GM21367 (cell line): ENCODE measurements at regions not wholly inside any gene's neighbourhood (a gene's known extent, or its start where the extent isn't known, plus 50 kb on each side); places are given as distances from the start of the nearest gene placed in this dataset.

Source experiments
- ATAC-seq: cut with Tn5 transposase; IDR thresholded peaks from one replicate; pipeline ENCODE4 v1.9.1; 2021; ENCODE audit not compliant: unreplicated experiment

DNA sequence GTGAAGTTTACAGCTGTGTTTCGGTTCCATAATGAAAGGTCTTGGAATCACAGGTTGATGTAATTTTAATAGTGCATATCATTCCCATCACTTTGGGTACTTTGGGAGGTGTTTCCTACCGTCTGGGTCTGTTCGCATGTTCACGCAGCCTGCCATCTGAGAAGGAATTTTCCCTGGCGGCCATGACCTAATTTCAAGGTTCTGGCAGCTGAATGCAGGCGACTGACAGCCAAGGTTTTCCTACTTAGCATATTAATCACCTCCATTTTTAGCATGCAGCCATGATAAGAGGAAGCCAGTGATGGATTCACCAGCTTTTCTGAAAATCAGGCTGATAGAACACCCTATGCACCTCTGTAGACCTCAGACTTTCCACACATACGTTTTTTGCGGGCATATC, 319.1 kb upstream of the TMEM229A start:
- no peak for ATAC-seq

DNA sequence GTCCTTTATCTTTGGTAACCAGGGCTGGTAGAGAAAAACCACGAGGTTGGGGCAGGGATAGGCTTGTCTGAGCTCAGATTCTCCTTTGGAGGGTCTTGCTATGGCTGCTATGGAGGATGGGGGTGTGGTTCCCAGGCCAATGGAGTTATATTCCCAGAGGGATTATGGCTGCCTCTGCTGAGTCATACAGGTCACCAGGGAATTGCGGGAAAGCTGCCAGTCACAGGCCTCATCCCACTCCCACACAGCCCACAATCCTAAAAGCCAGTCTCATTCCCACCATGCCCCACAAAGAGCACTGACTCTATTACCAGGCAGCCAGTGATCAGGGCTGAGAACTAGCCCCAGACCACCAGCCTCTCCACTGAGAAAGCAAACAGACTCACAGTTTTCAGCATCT, 316.6 kb upstream of the TMEM229A start:
- no peak for ATAC-seq

DNA sequence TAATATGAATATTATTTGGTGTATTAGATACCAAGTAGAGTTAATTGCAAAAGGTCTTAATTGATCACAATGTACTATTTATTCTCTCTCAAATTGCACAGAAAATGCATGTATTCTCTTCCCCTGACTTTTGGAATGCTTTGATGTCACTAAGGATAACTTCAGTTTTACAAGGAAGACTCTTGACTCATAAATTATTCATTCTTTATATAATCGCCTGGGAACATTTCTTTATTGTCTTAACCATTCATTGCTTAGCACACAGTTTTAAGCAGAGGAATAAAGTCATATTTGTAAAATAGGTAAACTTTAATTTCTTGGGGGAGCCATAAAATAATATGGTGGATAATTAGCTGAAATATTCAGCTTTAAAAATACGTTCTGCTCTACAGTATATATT, 306.0 kb upstream of the TMEM229A start:
- no peak for ATAC-seq

DNA sequence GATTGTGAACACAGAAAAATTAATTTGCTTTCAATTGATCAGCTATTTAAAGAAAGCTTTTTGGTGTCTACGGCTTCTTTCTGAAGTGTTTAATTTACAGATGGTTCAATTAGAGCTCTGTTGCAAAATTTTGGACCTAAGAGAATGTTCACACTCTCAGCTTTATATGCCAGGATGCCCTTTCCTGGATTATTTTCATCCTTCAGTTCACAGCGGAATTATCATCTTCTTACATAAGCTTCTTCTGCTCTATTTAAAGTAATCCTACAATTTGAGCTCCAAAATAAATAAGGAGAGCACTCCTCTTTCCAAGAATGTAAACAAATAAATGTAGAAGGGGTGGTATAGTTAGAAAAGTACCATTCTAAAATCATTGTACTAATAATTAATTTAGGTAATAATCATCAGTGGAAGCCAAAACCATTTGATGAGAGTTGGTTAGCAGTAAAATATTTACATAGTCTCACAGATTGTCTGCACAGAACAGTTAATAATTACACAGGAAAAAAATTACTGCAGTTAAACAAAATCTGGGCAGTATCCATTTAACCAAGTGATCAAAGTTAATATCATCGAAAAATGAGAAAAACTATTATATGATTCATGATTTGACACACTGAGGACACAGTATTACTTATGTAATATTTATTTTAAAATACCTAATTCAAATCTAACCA, 298.0 kb upstream of the TMEM229A start:
- ATAC-seq: no peak

DNA sequence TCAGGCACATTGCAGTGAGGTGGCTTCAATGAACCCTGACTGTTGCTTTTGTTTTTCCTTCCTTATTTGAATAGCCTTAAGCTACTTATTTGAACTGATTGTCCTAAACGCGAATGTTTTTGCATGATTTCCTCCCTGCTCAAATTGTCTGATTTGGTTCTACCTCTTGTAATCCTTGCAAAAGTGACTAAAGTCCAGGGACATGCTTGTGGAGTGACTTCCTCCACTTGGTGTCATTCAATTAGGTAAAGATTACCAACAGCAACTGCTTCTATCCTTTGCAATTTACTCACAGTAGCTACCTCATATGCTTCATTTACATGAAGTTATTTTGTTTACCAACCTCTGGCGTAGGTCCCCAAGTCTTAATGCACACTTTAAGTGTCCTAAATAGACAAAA, 295.9 kb upstream of the TMEM229A start:
- ATAC-seq: no peak

DNA sequence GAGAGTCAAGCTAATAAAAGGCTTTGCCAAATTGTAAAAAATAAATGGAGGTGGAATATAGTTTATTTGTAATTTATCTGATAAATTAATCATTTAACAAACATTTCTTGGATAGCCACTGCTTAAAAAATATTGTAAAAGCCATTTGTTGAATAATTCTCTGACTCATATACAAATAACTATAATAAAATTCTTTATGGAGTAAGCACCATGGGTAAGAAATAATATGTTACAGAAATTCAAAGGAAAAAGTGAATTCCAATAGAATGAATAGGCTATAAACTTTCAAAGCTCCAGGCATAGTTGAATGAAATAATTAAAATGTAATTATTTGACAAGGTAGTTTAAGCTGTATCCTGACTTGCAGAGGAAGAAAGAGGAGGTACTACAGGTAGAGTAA, 291.4 kb upstream of the TMEM229A start:
- ATAC-seq: no peak

DNA sequence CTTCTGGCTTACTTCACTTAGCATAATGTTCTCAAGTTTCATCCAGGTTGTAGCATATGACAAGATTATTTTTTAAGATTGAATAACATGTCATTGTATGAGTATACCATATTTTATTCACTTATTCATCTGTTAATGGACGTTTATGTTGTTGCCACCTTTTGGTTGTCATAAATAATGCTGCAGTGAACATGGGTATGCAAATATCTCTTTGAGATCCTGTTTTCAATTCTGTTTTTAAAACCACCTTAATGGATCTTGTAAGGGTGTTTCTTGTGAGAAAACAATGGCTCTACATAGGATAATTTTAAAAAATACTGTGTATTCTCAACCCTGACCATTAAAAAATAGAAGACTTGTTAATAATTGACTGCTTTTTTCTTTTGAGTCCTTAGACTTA, 290.7 kb upstream of the TMEM229A start:
- no peak for ATAC-seq

DNA sequence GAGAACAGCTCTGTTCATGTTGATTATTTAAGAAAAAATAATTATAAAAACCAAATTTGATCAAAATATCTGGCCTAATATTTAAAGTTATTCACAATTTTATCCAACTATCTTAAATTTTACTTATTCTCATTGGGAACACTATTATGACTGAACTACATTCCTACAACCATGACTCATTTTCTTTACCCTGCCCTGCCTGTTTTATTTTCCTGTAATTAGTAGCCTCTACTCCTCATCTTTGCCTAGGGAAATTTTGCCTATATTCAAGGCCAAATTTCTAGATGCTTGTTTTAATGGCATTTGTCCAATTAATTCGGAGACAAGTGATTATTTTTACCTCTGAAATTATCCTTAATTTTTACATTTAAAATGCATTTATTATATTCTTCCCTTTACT, 289.7 kb upstream of the TMEM229A start:
- ATAC-seq: no peak

DNA sequence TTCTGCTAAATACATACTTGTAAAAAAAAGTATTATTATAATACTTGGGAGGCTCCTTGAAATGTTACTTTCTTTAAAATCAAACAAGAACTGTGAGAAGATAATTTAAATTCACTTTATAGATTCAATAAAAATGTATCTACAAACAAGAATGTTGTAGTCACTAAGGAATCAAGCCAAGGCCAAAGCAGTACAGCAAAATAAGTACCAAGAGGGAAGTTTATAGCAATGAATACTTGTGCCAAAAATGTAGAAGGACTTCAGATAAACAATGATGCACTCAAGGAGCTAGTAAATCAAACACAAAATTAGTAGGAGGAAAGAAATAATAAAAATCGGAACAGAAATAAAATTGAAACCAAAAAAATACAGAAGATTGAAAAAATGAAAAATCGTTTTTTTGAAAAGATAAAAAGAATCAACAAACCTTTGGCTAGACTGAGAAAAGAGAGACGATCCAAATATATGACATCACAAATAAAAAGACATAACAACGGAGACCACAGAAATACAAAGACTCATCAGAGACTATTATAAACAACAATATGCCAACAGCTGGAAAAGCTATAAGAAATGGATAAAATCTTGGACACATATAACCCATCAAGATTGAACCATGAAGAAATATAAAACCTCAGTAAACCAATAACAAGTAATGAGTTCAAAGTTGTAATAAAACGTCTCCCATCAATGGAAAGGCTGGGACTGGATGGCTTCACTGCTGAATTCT, 286.0 kb upstream of the TMEM229A start:
- no peak for ATAC-seq

DNA sequence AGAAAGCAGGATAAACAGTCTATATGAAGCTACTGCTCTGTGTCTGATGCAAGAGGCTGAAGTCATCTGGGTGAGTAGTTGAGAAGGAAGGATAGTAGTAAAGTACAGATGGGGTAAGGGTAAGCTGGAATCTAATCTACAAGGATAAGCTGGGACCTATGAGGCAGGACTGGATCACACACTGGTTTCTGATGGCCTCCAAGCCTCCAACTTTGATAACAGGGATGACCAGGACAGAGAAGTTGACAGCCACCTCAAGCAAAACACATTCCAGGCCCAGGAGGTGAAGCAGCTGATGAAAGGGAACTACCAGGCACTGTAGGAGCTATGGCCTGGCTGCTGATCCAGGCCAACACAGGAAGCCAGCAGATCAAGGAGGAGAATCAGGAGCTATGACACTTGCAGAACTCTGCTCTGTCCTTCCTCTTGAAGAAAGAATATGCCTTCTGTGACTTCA, 278.1 kb upstream of the TMEM229A start:
- ATAC-seq: no peak

DNA sequence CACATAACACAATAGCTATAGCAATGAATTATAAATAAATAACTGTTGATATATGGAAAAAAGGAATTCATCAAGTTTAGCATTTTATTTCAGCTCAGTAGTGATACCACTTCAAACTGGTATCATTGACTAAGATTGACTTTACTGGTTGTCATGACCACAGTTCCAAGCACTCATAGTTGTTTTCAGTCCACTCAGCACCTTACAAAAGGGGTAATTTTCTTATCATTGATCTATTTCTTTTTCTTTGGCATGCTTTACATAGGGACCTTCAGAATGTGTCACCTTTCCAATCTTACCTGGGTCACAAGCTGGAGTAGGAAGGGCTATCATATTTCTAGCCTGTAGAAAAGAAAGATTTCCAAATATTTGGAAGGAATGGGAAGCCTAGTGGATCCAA, 275.5 kb upstream of the TMEM229A start:
- ATAC-seq: no peak

DNA sequence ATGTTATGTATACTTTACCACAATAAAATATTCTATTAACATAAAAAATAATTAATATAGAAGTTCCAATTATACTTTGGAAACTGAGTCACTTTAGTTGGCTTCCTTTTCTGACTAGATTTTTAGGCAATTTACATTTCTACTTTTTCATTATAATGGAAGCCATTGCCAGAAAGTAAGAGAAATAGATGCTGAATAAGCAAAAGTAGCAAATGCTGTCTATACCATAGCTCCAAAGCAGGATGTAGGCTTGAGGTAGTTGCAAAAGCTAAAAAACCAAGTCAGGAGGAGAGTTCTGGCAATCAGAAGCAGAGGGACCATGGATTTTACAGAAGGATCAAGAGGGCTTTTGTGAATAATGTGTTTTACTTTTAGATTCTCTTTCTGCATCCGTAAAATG, 262.4 kb upstream of the TMEM229A start:
- ATAC-seq: no peak

DNA sequence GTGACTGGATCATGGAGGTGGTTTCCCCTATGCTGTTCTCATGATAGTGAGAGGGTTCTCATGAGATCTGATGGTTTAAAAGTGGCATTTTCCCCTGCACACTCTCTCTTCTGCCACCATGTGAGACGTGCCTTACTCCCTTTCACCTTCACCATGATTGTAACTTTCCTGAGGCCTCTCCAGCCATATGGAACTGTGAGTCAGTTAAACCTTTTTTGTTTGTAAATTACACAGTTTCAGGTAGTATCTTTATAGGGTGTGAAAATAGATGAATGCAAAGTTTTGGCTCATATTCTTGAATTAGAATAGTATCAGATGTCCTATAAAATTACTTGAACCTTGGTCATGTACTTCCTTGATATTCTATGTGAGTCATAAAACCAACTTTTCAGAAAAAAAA, 252.1 kb upstream of the TMEM229A start:
- ATAC-seq: no peak

DNA sequence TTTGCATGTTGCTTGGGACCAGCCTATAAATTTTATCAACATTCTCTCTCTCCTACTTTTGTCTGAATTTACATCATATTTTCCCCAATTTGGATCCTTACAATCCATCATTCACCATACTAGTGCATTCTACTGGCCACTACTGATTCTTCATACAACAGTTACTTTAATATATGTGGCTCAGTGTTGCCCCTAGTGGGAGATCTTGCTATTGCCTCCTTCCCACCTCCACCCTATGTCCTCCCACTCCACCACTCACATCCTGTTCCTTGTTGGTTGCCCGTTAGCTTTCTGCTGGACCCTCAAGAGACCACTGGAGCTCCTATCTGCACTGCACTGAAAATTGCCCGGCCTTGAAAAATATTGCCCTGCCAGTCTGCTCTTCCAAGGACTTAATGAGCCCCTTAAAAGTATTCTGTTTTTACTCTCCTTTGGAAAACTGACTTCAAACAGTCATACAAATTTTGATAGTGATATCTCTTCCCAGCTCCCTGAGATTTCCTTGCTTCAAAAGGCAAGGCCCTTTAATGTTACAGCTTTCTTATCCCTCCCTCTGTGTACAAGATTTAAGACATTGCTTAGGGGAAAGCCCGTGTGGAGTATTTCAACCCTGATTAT, 243.2 kb upstream of the TMEM229A start:
- ATAC-seq: peak; percentile 99

DNA sequence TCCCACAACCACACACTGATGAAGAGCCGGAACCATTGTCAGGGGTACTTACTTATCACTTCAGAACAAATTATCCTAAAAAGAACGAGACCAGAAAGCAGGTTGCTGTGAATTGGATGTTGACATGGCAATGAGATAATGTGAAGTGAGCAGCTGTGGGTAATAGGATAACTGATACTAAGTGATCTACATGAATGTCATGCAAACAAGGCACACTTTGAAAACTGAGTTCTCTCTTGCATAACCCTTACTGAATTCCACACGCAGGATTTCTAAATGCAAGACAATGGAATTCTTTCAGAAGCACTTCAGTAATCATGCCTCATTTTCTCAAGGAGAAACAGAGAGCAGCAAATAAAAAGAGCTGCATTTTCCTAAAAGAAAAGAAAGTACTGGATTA, 242.5 kb upstream of the TMEM229A start:
- no peak for ATAC-seq

DNA sequence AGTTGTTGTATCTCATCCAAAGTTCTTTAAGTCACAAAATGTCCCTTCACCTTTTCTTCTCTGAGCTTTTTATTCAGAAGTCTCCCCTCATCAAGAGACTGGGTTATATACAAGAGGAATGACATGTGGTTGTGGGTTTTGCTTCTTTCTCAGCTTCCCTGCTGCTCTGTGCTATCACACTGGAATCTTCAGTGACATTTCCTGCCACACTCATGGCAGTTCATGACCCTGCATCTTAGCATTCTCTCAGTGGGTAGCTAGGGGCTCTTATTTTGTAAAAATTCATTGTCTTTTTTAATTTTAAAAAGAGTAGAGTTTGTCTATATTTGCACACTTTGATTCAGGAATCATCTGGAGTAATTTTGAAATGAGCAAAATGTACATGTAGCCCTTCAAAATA, 236.9 kb upstream of the TMEM229A start:
- no peak for ATAC-seq

DNA sequence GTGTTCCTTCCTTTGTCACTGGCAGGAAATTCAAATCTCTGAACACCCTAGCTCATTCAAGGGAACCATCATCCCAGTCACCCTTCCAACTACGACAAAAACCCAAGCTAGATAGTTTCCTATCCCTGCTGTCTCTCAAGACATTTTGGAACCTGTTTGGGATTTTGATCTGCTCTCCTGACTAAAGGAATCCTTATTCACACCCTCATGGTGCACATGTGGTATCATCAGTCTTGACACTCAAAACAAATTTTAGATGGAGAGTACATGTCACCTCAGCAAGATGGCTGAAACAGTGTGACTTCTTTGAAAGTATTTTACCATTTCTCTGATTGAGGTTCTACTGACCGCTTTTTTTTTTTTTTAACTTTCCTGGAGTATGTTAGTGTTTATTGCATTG, 234.3 kb upstream of the TMEM229A start:
- no peak for ATAC-seq

DNA sequence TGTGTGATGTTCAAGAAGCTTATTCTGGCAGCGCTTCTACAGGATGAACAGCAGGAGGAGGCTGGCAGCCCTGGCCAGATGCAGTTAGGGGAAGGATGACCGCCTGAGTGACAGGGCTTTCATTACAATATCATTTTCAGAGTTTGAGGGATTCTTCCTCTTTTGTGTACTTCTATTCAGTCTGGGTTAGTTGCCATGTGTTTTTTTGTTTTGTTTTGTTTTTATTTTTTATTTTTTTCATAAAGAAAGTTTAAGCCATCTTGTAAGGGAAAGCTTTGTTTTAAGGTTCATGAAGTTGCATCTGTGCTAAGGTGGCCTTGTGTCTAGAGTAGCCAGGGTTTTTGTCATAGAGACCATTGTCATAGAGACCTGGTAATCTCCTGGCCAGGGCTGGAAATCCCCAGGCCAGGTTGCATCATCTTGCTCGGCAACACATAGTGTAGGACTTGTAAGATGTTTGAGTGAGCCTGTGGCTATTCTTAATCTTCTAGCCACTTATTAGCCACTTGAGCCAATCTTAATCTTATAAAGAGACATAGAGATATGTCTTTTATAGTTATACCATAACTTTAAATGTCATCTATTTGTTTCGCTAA, 230.5 kb upstream of the TMEM229A start:
- ATAC-seq: peak; percentile 89

DNA sequence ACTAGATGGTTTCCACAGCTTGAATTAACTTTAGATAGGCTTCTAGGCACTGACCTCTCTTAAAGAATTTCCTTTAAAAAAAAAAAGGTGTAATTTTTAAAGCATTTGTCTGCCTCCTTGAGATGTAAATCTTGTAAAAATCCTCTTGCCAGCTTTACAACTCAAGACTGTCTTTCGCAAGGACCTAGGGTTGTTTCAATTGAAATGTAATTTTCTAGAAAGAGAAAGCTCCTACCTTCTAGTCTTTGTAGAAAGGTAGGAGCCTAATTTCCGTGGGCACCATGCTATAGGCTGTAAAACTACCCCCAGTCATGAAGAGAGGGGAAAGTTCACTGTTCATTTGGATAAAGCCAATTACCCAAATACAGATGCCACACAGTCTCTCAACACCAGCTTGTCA, 228.8 kb upstream of the TMEM229A start:
- no peak for ATAC-seq

DNA sequence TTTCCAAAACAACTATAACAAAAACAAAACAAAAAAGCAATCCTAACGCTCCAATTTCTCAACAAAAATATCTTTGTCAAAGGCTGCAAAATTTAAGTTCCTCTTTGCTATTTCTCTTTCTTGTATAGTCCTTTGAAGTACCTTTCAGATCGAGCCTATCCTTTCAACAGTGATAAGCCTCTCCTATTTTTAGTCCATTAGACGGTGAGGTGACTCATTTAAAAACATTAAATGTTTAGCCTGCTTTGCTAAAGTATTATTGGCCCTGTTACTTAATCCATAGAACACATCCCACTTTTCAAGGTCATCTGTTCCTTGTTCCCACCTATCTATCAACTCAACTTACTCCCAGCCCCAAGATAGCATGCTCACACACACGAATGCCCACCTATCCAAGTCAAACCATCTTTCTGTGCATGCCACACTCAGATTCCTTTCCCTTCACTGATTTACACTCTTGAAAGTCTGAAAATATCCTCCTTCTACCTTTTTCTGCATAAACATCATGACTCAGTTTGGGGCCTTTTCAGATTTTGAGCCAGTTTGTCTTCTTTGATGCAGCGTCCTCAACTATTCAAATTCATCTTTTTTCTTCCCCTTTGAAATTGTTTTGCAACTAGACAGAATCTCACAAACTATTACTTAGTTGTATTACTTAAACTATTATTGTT, 224.9 kb upstream of the TMEM229A start:
- ATAC-seq: no peak

DNA sequence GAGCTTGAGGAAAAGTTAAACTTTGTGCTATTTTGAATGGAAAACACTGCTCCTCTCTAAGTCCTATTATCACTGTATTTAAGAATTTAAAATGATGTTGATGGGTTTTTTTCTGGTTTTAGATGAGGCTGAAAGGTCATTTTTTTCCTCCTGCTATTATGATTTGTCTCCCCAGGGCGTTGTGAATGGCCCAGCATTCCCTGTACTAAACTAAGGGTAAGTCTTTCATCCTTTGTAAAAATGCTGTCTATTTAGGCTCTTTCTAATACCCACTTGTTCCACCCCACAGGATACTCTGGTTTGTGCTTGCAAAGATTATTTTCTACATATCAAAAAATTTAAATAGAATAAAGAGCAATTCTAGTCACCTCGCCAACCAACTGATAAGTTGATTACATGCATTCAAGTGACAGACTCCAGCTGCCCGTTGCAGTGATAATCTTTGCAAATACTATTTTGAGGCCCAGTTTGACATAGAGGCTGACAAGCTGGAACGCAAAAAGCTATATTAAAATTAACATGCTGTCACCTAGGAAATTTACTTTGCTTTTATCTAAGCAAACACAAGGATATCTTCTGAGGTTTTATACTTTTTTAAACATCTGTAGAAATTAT, 222.3 kb upstream of the TMEM229A start:
- ATAC-seq: no peak
